ENCODE measurements at regions not wholly inside any gene's neighbourhood (a gene's known extent, or its start where the extent isn't known, plus 50 kb on each side); places are given as distances from the start of the nearest gene placed in this dataset.

DNA sequence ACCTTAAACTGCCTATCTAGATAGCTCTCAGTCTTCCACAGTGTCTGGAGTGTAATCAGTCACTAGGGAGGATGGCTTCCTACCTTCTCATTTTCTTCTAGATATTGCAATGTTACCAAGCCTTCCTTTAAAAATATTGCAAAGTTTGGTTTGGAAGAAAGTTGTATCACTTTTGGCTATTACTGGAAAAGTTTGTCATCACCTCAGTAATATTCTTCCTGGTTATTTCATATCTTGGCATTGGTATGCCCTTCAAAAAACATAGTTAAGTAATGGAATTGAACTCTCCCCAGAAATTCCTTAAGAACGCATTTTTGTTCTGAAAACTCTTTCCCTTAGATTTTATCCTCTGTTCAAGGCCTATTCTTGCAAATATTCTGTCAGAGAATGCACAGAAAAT is 179.3 kb upstream of the MME start:
- TF ChIP-seq, protein P1, sequence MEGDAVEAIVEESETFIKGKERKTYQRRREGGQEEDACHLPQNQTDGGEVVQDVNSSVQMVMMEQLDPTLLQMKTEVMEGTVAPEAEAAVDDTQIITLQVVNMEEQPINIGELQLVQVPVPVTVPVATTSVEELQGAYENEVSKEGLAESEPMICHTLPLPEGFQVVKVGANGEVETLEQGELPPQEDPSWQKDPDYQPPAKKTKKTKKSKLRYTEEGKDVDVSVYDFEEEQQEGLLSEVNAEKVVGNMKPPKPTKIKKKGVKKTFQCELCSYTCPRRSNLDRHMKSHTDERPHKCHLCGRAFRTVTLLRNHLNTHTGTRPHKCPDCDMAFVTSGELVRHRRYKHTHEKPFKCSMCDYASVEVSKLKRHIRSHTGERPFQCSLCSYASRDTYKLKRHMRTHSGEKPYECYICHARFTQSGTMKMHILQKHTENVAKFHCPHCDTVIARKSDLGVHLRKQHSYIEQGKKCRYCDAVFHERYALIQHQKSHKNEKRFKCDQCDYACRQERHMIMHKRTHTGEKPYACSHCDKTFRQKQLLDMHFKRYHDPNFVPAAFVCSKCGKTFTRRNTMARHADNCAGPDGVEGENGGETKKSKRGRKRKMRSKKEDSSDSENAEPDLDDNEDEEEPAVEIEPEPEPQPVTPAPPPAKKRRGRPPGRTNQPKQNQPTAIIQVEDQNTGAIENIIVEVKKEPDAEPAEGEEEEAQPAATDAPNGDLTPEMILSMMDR (IDR thresholded peaks at IDR 0.05; ENCODE audit: poor library complexity, severe bottlenecking): no peak
- TF ChIP-seq EP300 (conservative IDR thresholded peaks at IDR 0.05; ENCODE audit: poor library complexity, severe bottlenecking): no peak
- no peak for TF ChIP-seq MXI1 (conservative IDR thresholded peaks at IDR 0.05; ENCODE audit: poor library complexity, severe bottlenecking)
- TF ChIP-seq POLR2AphosphoS5 (IDR thresholded peaks at IDR 0.05): no peak
- TF ChIP-seq EZH2 (IDR thresholded peaks at IDR 0.05; ENCODE audit: borderline replicate concordance, insufficient read depth, low read length, poor library complexity, severe bottlenecking): no peak
- no peak for TF ChIP-seq SMC3 (conservative IDR thresholded peaks at IDR 0.05; ENCODE audit: poor library complexity)
- no peak for TF ChIP-seq TAF1 (IDR thresholded peaks at IDR 0.05; ENCODE audit: low read depth)
- no peak for TF ChIP-seq RAD21 (conservative IDR thresholded peaks at IDR 0.05)
- TF ChIP-seq, protein P2, sequence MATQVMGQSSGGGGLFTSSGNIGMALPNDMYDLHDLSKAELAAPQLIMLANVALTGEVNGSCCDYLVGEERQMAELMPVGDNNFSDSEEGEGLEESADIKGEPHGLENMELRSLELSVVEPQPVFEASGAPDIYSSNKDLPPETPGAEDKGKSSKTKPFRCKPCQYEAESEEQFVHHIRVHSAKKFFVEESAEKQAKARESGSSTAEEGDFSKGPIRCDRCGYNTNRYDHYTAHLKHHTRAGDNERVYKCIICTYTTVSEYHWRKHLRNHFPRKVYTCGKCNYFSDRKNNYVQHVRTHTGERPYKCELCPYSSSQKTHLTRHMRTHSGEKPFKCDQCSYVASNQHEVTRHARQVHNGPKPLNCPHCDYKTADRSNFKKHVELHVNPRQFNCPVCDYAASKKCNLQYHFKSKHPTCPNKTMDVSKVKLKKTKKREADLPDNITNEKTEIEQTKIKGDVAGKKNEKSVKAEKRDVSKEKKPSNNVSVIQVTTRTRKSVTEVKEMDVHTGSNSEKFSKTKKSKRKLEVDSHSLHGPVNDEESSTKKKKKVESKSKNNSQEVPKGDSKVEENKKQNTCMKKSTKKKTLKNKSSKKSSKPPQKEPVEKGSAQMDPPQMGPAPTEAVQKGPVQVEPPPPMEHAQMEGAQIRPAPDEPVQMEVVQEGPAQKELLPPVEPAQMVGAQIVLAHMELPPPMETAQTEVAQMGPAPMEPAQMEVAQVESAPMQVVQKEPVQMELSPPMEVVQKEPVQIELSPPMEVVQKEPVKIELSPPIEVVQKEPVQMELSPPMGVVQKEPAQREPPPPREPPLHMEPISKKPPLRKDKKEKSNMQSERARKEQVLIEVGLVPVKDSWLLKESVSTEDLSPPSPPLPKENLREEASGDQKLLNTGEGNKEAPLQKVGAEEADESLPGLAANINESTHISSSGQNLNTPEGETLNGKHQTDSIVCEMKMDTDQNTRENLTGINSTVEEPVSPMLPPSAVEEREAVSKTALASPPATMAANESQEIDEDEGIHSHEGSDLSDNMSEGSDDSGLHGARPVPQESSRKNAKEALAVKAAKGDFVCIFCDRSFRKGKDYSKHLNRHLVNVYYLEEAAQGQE (IDR thresholded peaks at IDR 0.05; ENCODE audit: borderline replicate concordance): no peak

Measured in neural cell (in vitro differentiated cells).